CD14-positive monocyte (primary cell): ENCODE measurements at regions not wholly inside any gene's neighbourhood (a gene's known extent, or its start where the extent isn't known, plus 50 kb on each side); places are given as distances from the start of the nearest gene placed in this dataset.

Source experiments
- DNase-seq, 3 donors: peaks; one replicate each; pipeline ENCODE4 v3.0.0-alpha.2; 2011 to 2022
- H2AFZ ChIP-seq: 2 replicates; pipeline ENCODE4 v1.6.0; 2012; ENCODE audit warnings: mild to moderate bottlenecking, low read depth, low read length, inconsistent platforms; ENCODE audit not compliant: insufficient read depth, poor library complexity, severe bottlenecking
- H3K27ac ChIP-seq, 2 donors: 1 replicate in 1 of 2; 2 replicates in 1 of 2; pipeline ENCODE4 v1.5.1; 2012 to 2013; ENCODE audit warnings: low read length in 2 of 2, control low read depth in 1 of 2, inconsistent platforms in 1 of 2, low read depth in 1 of 2, mild to moderate bottlenecking in 1 of 2
- H3K27me3 ChIP-seq, 2 donors: one replicate each; pipeline versions ENCODE4 v1.6.0 to v1.6.1; 2011 to 2013; ENCODE audit warnings: low read length in 2 of 2; ENCODE audit not compliant: control insufficient read depth in 2 of 2, insufficient read depth in 2 of 2
- H3K36me3 ChIP-seq, 2 donors: replicated peaks in 1 of 2; 1 replicate in 1 of 2; 2 replicates in 1 of 2; pipeline versions ENCODE4 v1.5.1 to v1.6.1; 2012 to 2013; ENCODE audit warnings: low read length in 2 of 2, control low read depth in 1 of 2, inconsistent platforms in 1 of 2, mild to moderate bottlenecking in 1 of 2; ENCODE audit not compliant: insufficient read depth in 2 of 2, control insufficient read depth in 1 of 2
- H3K4me1 ChIP-seq, 2 donors: 1 replicate in 1 of 2; 2 replicates in 1 of 2; pipeline versions ENCODE4 v1.5.1 to v1.6.1; 2012 to 2013; ENCODE audit warnings: low read length in 2 of 2, control low read depth in 1 of 2, inconsistent platforms in 1 of 2, mild to moderate bottlenecking in 1 of 2, moderate library complexity in 1 of 2; ENCODE audit not compliant: insufficient read depth in 2 of 2, control insufficient read depth in 1 of 2
- H3K4me2 ChIP-seq: replicated peaks from 2 replicates; pipeline ENCODE3; 2012; ENCODE audit warnings: low read length, moderate library complexity, mild to moderate bottlenecking; ENCODE audit not compliant: poor library complexity, severe bottlenecking; ENCODE audit errors: extremely low read depth
- H3K4me3 ChIP-seq, 3 experiments: fragments of 200-600 bp in 1 of 3; sonication (generic) in 1 of 3; replicated peaks in 1 of 3; 1 replicate in 2 of 3; 2 replicates in 1 of 3; pipeline ENCODE4 v1.5.1; 2011 to 2013; ENCODE audit warnings: low read length in 3 of 3, mild to moderate bottlenecking in 3 of 3, control low read depth in 2 of 3, low read depth in 2 of 3, inconsistent platforms in 1 of 3, moderate library complexity in 1 of 3
- H3K79me2 ChIP-seq: 2 replicates; pipeline ENCODE4 v1.6.0; 2012; ENCODE audit warnings: mild to moderate bottlenecking, control low read depth, inconsistent platforms, low read length, moderate library complexity; ENCODE audit not compliant: insufficient read depth
- H3K9ac ChIP-seq: 2 replicates; pipeline ENCODE4 v1.6.0; 2017; ENCODE audit warnings: low read length, mild to moderate bottlenecking; ENCODE audit not compliant: insufficient read depth, poor library complexity, severe bottlenecking
- H3K9me3 ChIP-seq, 2 donors: replicated peaks in 1 of 2; 1 replicate in 1 of 2; 2 replicates in 1 of 2; pipeline versions ENCODE4 v1.5.1 to v1.6.1; 2012 to 2013; ENCODE audit warnings: low read length in 2 of 2, control low read depth in 1 of 2; ENCODE audit not compliant: control insufficient read depth in 1 of 2, insufficient read depth in 1 of 2
- H4K20me1 ChIP-seq: 2 replicates; pipeline ENCODE4 v1.6.0; 2012; ENCODE audit warnings: mild to moderate bottlenecking, low read length, control low read depth, moderate library complexity; ENCODE audit not compliant: insufficient read depth
- H3K27ac Mint-ChIP-seq, 7 donors: one replicate each; pipeline ENCODE4 v1.8.0; 2020; ENCODE audit warnings: mild to moderate bottlenecking in 7 of 7, mixed read lengths in 7 of 7, moderate library complexity in 6 of 7, inconsistent platforms in 2 of 7
- H3K27me3 Mint-ChIP-seq, 3 donors: one replicate each; pipeline ENCODE4 v1.8.0; 2021 to 2022; ENCODE audit warnings: low read depth in 3 of 3, mild to moderate bottlenecking in 3 of 3, mixed read lengths in 3 of 3, moderate library complexity in 3 of 3, inconsistent platforms in 1 of 3
- H3K36me3 Mint-ChIP-seq, 2 donors: one replicate each; pipeline ENCODE4 v1.8.0; 2020; ENCODE audit warnings: mixed read lengths in 2 of 2, inconsistent platforms in 1 of 2, mild to moderate bottlenecking in 1 of 2
- H3K4me1 Mint-ChIP-seq: one replicate; pipeline ENCODE4 v1.8.0; 2020; ENCODE audit warnings: mild to moderate bottlenecking, mixed read lengths
- H3K4me3 Mint-ChIP-seq, 2 donors: one replicate each; pipeline ENCODE4 v1.8.0; 2020; ENCODE audit warnings: mild to moderate bottlenecking in 2 of 2, mixed read lengths in 2 of 2, moderate library complexity in 1 of 2
- H3K9me3 Mint-ChIP-seq, 7 donors: one replicate each; pipeline ENCODE4 v1.8.0; 2020 to 2022; ENCODE audit warnings: mixed read lengths in 7 of 7, mild to moderate bottlenecking in 6 of 7, moderate library complexity in 6 of 7, inconsistent platforms in 2 of 7
- CTCF ChIP-seq: fragments of 200-600 bp; IDR thresholded peaks from one replicate; pipeline ENCODE4 v1.8.0; 2022; ENCODE audit warnings: antibody characterized with exemption, mild to moderate bottlenecking
- WGBS: methylation state at CpG from one replicate; pipeline ENCODE4 v1.1.5; 2013; ENCODE audit warnings: missing lambda C conversion rate; ENCODE audit not compliant: insufficient coverage; 5-methylcytosine and 5-hydroxymethylcytosine counted together
- intact Hi-C, 2 donors: fragments of 100-400 bp; cut with micrococcal nuclease; formaldehyde crosslinking; loops; one replicate each; pipeline versions ENCODE4 v1.15.0 to v1.15.1; 2023

- no peaks in the 10 kb centered on the region for H3K36me3 ChIP-seq
- H3K27me3 ChIP-seq = no peaks in the 10 kb centered on the region
- peaks cover 0 to 5% (median 0%) of the 10 kb centered on the region in 3 donors for H3K27me3 Mint-ChIP-seq
- peaks cover 0 to 4% (median 0%) of the 10 kb centered on the region in 7 donors for H3K9me3 Mint-ChIP-seq
- no peaks in the 10 kb centered on the region for H4K20me1 ChIP-seq
- no peak for TF ChIP-seq CTCF
- no peak overlapping the region for H3K27ac ChIP-seq
- peak overlapping the region in 1 of 2 donors; percentile 0 for H3K4me3 Mint-ChIP-seq
- WGBS = 60% methylated on average over 2 of the region's 3 CpGs
- peak overlapping the region; percentile 19 for H3K4me2 ChIP-seq
- H3K36me3 Mint-ChIP-seq = no peaks in the 10 kb centered on the region
- H3K27ac Mint-ChIP-seq = no peak overlapping the region
- H3K79me2 ChIP-seq = no peaks in the 10 kb centered on the region
- no peaks in the 10 kb centered on the region for H3K9me3 ChIP-seq
- H3K4me1 ChIP-seq = peaks cover 27 to 33% of the 10 kb centered on the region in 2 donors
- peak overlapping the region; percentile 48 for H2AFZ ChIP-seq
- peak overlapping the region in 1 of 3 experiments; percentile 19 for H3K4me3 ChIP-seq
- DNase-seq = peak in 2 of 3 donors; percentile 2 to 15
- peaks cover 34% of the 10 kb centered on the region for H3K4me1 Mint-ChIP-seq
- intact Hi-C loops = no loop called here
- no peak overlapping the region for H3K9ac ChIP-seq
Measured at GRCh38 chr4:22595684-22596083, 79.8 kb upstream of the ADGRA3 start.

GRCh38 chr4:22596409-22596808, 80.5 kb upstream of the ADGRA3 start:
- H2AFZ ChIP-seq = no peak overlapping the region
- H3K36me3 Mint-ChIP-seq = no peaks in the 10 kb centered on the region
- intact Hi-C loops = no loop called here
- H3K4me1 ChIP-seq = peaks cover 27 to 33% of the 10 kb centered on the region in 2 donors
- H3K27me3 ChIP-seq = no peaks in the 10 kb centered on the region
- H3K27ac ChIP-seq = no peak overlapping the region
- H4K20me1 ChIP-seq = no peaks in the 10 kb centered on the region
- no peaks in the 10 kb centered on the region for H3K36me3 ChIP-seq
- H3K9me3 ChIP-seq = no peaks in the 10 kb centered on the region
- TF ChIP-seq CTCF = no peak
- peak overlapping the region in 1 of 2 donors; percentile 44 for H3K4me3 Mint-ChIP-seq
- H3K27ac Mint-ChIP-seq = peak overlapping the region in 3 of 7 donors; percentile 9 to 66 (median 41)
- H3K9ac ChIP-seq = no peak overlapping the region
- no peak overlapping the region for H3K4me2 ChIP-seq
- peaks cover 0 to 5% (median 0%) of the 10 kb centered on the region in 3 donors for H3K27me3 Mint-ChIP-seq
- H3K79me2 ChIP-seq = no peaks in the 10 kb centered on the region
- no peak for DNase-seq
- no CpG with 5 or more reads among the region's 2 CpGs for WGBS
- H3K4me3 ChIP-seq = no peak overlapping the region
- peaks cover 0 to 4% (median 0%) of the 10 kb centered on the region in 7 donors for H3K9me3 Mint-ChIP-seq
- peaks cover 34% of the 10 kb centered on the region for H3K4me1 Mint-ChIP-seq
